Lung (tissue), 11 donors: ENCODE measurements at regions not wholly inside any gene's neighbourhood (a gene's known extent, or its start where the extent isn't known, plus 50 kb on each side); places are given as distances from the start of the nearest gene placed in this dataset.

Experiments used
- ATAC-seq: fragments of 200-7000 bp; cut with Tn5 transposase; one replicate; pipeline ENCODE4 v1.9.1; 2020; ENCODE audit warnings: moderate number of reproducible peaks; ENCODE audit not compliant: insufficient read depth, low FRiP score
- DNase-seq, 3 donors: peaks; one replicate each; pipeline ENCODE4 v3.0.0-alpha.2; 2013 to 2017
- H3K27ac ChIP-seq, 2 donors: one replicate each; pipeline ENCODE4 v1.5.1; 2013; ENCODE audit warnings: mild to moderate bottlenecking in 2 of 2, moderate library complexity in 2 of 2, control low read depth in 1 of 2, inconsistent platforms in 1 of 2, low read depth in 1 of 2, low read length in 1 of 2
- H3K27me3 ChIP-seq, 3 donors: one replicate each; pipeline ENCODE4 v1.5.1; 2013; ENCODE audit warnings: low read length in 2 of 3; ENCODE audit not compliant: control insufficient read depth in 3 of 3, insufficient read depth in 3 of 3
- H3K36me3 ChIP-seq, 4 donors: one replicate each; pipeline ENCODE4 v1.5.1; 2013; ENCODE audit warnings: low read length in 4 of 4, mild to moderate bottlenecking in 1 of 4, moderate library complexity in 1 of 4; ENCODE audit not compliant: control insufficient read depth in 4 of 4, insufficient read depth in 4 of 4
- H3K4me1 ChIP-seq, 5 donors: one replicate each; pipeline ENCODE4 v1.5.1; 2013; ENCODE audit warnings: low read length in 5 of 5, mild to moderate bottlenecking in 2 of 5, moderate library complexity in 1 of 5; ENCODE audit not compliant: control insufficient read depth in 5 of 5, insufficient read depth in 5 of 5
- H3K4me3 ChIP-seq: one replicate; pipeline ENCODE4 v1.5.1; 2013; ENCODE audit warnings: mild to moderate bottlenecking, control low read depth, moderate library complexity
- H3K9ac ChIP-seq, 2 donors: one replicate each; pipeline ENCODE4 v1.5.1; 2013; ENCODE audit warnings: low read length in 2 of 2, control low read depth in 1 of 2; ENCODE audit not compliant: insufficient read depth in 1 of 2
- H3K9me3 ChIP-seq, 4 donors: one replicate each; pipeline ENCODE4 v1.5.1; 2013; ENCODE audit warnings: low read length in 3 of 4, mild to moderate bottlenecking in 1 of 4, moderate library complexity in 1 of 4; ENCODE audit not compliant: control insufficient read depth in 4 of 4, insufficient read depth in 3 of 4
- CTCF ChIP-seq: IDR thresholded peaks from 2 replicates; pipeline ENCODE4 v1.5.1; 2012; ENCODE audit warnings: mild to moderate bottlenecking; ENCODE audit errors: control extremely low read depth, extremely low read depth
- WGBS, 2 donors: extraction: QIAGEN DNeasy Blood & Tissue Kit; methylation state at CpG; one replicate each; pipeline ENCODE4 v1.1.7; 2013; 5-methylcytosine and 5-hydroxymethylcytosine counted together
- donor health status: control.
- donor health status: control.
- donor health status: Bipolar disorder and iron deficiency.
- donor health status: healthy.
- donor health status: DM: yes; HTN: yes; CAD: no.

- H3K9ac ChIP-seq: no peak overlapping the region
- H3K4me3 ChIP-seq: no peak overlapping the region
- ATAC-seq (no peak), DNase-seq (no peak)
- no peak for TF ChIP-seq CTCF
- H3K36me3 ChIP-seq: no peaks in the 10 kb centered on the region
- no peak overlapping the region for H3K27ac ChIP-seq
- WGBS, 2 donors: 90 to 95% methylated on average over 2 of the region's 2 CpGs
- peaks cover 0 to 9% (median 5%) of the 10 kb centered on the region in 4 donors for H3K9me3 ChIP-seq
- H3K4me1 ChIP-seq: no peaks in the 10 kb centered on the region
- no peaks in the 10 kb centered on the region for H3K27me3 ChIP-seq
Observed at GRCh38 chr13:88643233-88643632, 972.1 kb downstream of the SLITRK5 start.

GRCh38 chr13:88648598-88649373 lies 977.6 kb downstream of the SLITRK5 start:
- DNase-seq (no peak), ATAC-seq (no peak)
- no peak overlapping the region for H3K9ac ChIP-seq
- H3K27ac ChIP-seq: no peak overlapping the region
- no peaks in the 10 kb centered on the region for H3K4me1 ChIP-seq
- 46 to 64% methylated on average over 2 of the region's 2 CpGs for WGBS, 2 donors
- TF ChIP-seq CTCF: no peak
- H3K9me3 ChIP-seq: peaks cover 0 to 5% (median 1%) of the 10 kb centered on the region in 4 donors
- H3K27me3 ChIP-seq: no peaks in the 10 kb centered on the region
- no peak overlapping the region for H3K4me3 ChIP-seq
- H3K36me3 ChIP-seq: no peaks in the 10 kb centered on the region

- ATAC-seq (no peak), DNase-seq (no peak)
- H3K4me1 ChIP-seq: no peaks in the 10 kb centered on the region
- H3K9me3 ChIP-seq: peaks cover 0 to 5% (median 0%) of the 10 kb centered on the region in 4 donors
- 74 to 75% methylated on average over 4 of the region's 4 CpGs for WGBS, 2 donors
- H3K9ac ChIP-seq: no peak overlapping the region
- no peak overlapping the region for H3K27ac ChIP-seq
- no peak for TF ChIP-seq CTCF
- H3K4me3 ChIP-seq: no peak overlapping the region
- H3K36me3 ChIP-seq: no peaks in the 10 kb centered on the region
- no peaks in the 10 kb centered on the region for H3K27me3 ChIP-seq
Observed at GRCh38 chr13:88649855-88650254, 978.7 kb downstream of the SLITRK5 start.
